Mucosa of rectum (tissue), 2 donors: ENCODE measurements at regions not wholly inside any gene's neighbourhood (a gene's known extent, or its start where the extent isn't known, plus 50 kb on each side); places are given as distances from the start of the nearest gene placed in this dataset.
"Not testable (repeated sequence)": the region's sequence is repeated elsewhere in the genome, so short reads cannot be mapped to it uniquely, and the experiment has no call there.

ENCODE experiments used
- H3K27ac ChIP-seq, 2 donors: one replicate each; pipeline ENCODE4 v1.7.0; 2013; ENCODE audit warnings: inconsistent platforms in 2 of 2, low read depth in 2 of 2, low read length in 2 of 2
- H3K27me3 ChIP-seq, 2 donors: one replicate each; pipeline ENCODE4 v1.7.0; 2013; ENCODE audit warnings: low read length in 2 of 2; ENCODE audit not compliant: control insufficient read depth in 2 of 2, insufficient read depth in 2 of 2
- H3K36me3 ChIP-seq, 2 donors: one replicate each; pipeline ENCODE4 v1.7.0; 2013; ENCODE audit warnings: low read length in 2 of 2; ENCODE audit not compliant: control insufficient read depth in 2 of 2, insufficient read depth in 2 of 2
- H3K4me1 ChIP-seq, 2 donors: one replicate each; pipeline ENCODE4 v1.7.0; 2013; ENCODE audit warnings: low read length in 2 of 2, mild to moderate bottlenecking in 1 of 2; ENCODE audit not compliant: control insufficient read depth in 2 of 2, insufficient read depth in 2 of 2
- H3K4me3 ChIP-seq, 2 donors: one replicate each; pipeline ENCODE4 v1.7.0; 2013; ENCODE audit warnings: low read length in 2 of 2
- H3K9ac ChIP-seq, 2 donors: one replicate each; pipeline ENCODE4 v1.7.0; 2013; ENCODE audit warnings: low read length in 2 of 2, low read depth in 1 of 2, mild to moderate bottlenecking in 1 of 2
- H3K9me3 ChIP-seq, 2 donors: one replicate each; pipeline ENCODE4 v1.7.0; 2013; ENCODE audit warnings: low read length in 2 of 2; ENCODE audit not compliant: control insufficient read depth in 2 of 2
- donor health status: healthy.
- donor health status: Normal muscosa, but diverticular disease.

GRCh38 chr5:125450771-125451170 lies 704.3 kb upstream of the ZNF608 start:
- Histone ChIP-seq H3K4me1 (no peaks in the 10 kb centered on the region), H3K9ac (no peak overlapping the region), H3K36me3 (no peaks in the 10 kb centered on the region), H3K4me3 (no peak overlapping the region), H3K27ac (no peak overlapping the region), H3K27me3 (no peaks in the 10 kb centered on the region), H3K9me3 (no peaks in the 10 kb centered on the region)

GRCh38 chr5:125451622-125452021 lies 705.2 kb upstream of the ZNF608 start:
- no peaks in the 10 kb centered on the region for H3K36me3 ChIP-seq
- no peak overlapping the region for H3K27ac ChIP-seq
- H3K9me3 ChIP-seq: no peaks in the 10 kb centered on the region
- no peak overlapping the region for H3K4me3 ChIP-seq
- H3K9ac ChIP-seq: no peak overlapping the region
- H3K4me1 ChIP-seq: no peaks in the 10 kb centered on the region
- H3K27me3 ChIP-seq: no peaks in the 10 kb centered on the region

GRCh38 chr5:125452991-125453390 lies 706.6 kb upstream of the ZNF608 start:
- no peak overlapping the region for H3K9ac ChIP-seq
- H3K4me1 ChIP-seq: no peaks in the 10 kb centered on the region
- no peaks in the 10 kb centered on the region for H3K27me3 ChIP-seq
- no peaks in the 10 kb centered on the region for H3K36me3 ChIP-seq
- no peak overlapping the region for H3K4me3 ChIP-seq
- no peaks in the 10 kb centered on the region for H3K9me3 ChIP-seq
- H3K27ac ChIP-seq: no peak overlapping the region

- H3K9ac ChIP-seq: no peak overlapping the region
Observed at GRCh38 chr5:125455041-125455440, 708.6 kb upstream of the ZNF608 start.

GRCh38 chr5:125456005-125456404 lies 709.6 kb upstream of the ZNF608 start:
- not testable (repeated sequence) for H3K36me3 ChIP-seq, H3K4me3 ChIP-seq, H3K27ac ChIP-seq, H3K27me3 ChIP-seq, H3K9ac ChIP-seq, H3K9me3 ChIP-seq, H3K4me1 ChIP-seq

More at GRCh38 chr5:125455041-125455440, 708.6 kb upstream of the ZNF608 start:
- Histone ChIP-seq H3K4me1 (no peaks in the 10 kb centered on the region), H3K9me3 (no peaks in the 10 kb centered on the region), H3K4me3 (no peak overlapping the region), H3K27ac (no peak overlapping the region), H3K27me3 (no peaks in the 10 kb centered on the region), H3K36me3 (no peaks in the 10 kb centered on the region)

- no peak overlapping the region for H3K4me3 ChIP-seq
Observed at GRCh38 chr5:125457617-125458016, 711.2 kb upstream of the ZNF608 start.

GRCh38 chr5:125458949-125459348 lies 712.5 kb upstream of the ZNF608 start:
- H3K27ac ChIP-seq, H3K9ac ChIP-seq, H3K27me3 ChIP-seq, H3K36me3 ChIP-seq, H3K4me1 ChIP-seq, H3K4me3 ChIP-seq, H3K9me3 ChIP-seq: not testable (repeated sequence)

More at GRCh38 chr5:125457617-125458016, 711.2 kb upstream of the ZNF608 start:
- Histone ChIP-seq H3K27ac (no peak overlapping the region), H3K27me3 (no peaks in the 10 kb centered on the region), H3K9ac (no peak overlapping the region), H3K9me3 (no peaks in the 10 kb centered on the region), H3K4me1 (no peaks in the 10 kb centered on the region), H3K36me3 (no peaks in the 10 kb centered on the region)

- Histone ChIP-seq H3K9me3 (no peaks in the 10 kb centered on the region), H3K27me3 (no peaks in the 10 kb centered on the region), H3K27ac (no peak overlapping the region), H3K4me3 (no peak overlapping the region), H3K9ac (no peak overlapping the region), H3K36me3 (no peaks in the 10 kb centered on the region), H3K4me1 (no peaks in the 10 kb centered on the region)
Observed at GRCh38 chr5:125461641-125462072, 715.2 kb upstream of the ZNF608 start.

- H3K27me3 ChIP-seq: no peaks in the 10 kb centered on the region
- H3K4me3 ChIP-seq: no peak overlapping the region
- no peaks in the 10 kb centered on the region for H3K36me3 ChIP-seq
- no peaks in the 10 kb centered on the region for H3K9me3 ChIP-seq
- no peak overlapping the region for H3K27ac ChIP-seq
- H3K4me1 ChIP-seq: no peaks in the 10 kb centered on the region
- H3K9ac ChIP-seq: no peak overlapping the region
Observed at GRCh38 chr5:125463466-125464092, 717.1 kb upstream of the ZNF608 start.

- Histone ChIP-seq H3K4me3 (no peak overlapping the region), H3K4me1 (no peaks in the 10 kb centered on the region), H3K27me3 (no peaks in the 10 kb centered on the region), H3K36me3 (no peaks in the 10 kb centered on the region), H3K27ac (no peak overlapping the region), H3K9ac (no peak overlapping the region), H3K9me3 (no peaks in the 10 kb centered on the region)
Observed at GRCh38 chr5:125464847-125465432, 718.5 kb upstream of the ZNF608 start.
